GM10266 (cell line): ENCODE measurements at regions not wholly inside any gene's neighbourhood (a gene's known extent, or its start where the extent isn't known, plus 50 kb on each side); places are given as distances from the start of the nearest gene placed in this dataset.
A peak's percentile ranks its signal among the peaks of the same experiment; 100 is the strongest.

Experiments used
- DNase-seq: peaks from one replicate; pipeline ENCODE4 v3.0.0; 2012; ENCODE audit errors: extremely low spot score
- CTCF ChIP-seq: IDR thresholded peaks from 2 replicates; pipeline ENCODE4 v1.5.1; 2012; ENCODE audit warnings: mild to moderate bottlenecking, low read depth; ENCODE audit not compliant: control insufficient read depth, insufficient read depth; ENCODE audit errors: missing control alignments

- TF ChIP-seq CTCF: no peak
- no peak for DNase-seq
Measured at GRCh38 chr4:140809676-140810075, 53.5 kb upstream of the TBC1D9 start.

- TF ChIP-seq CTCF: no peak
- no peak for DNase-seq
Measured at GRCh38 chr4:140808256-140808655, 52.1 kb upstream of the TBC1D9 start.

GRCh38 chr4:140807491-140808252 lies 51.5 kb upstream of the TBC1D9 start:
- DNase-seq: peak; percentile 27

GRCh38 chr4:140806163-140806562 lies 50.0 kb upstream of the TBC1D9 start:
- DNase-seq: peak; percentile 39
- no peak for TF ChIP-seq CTCF

More at GRCh38 chr4:140807491-140808252, 51.5 kb upstream of the TBC1D9 start:
- TF ChIP-seq CTCF: no peak
